ENCODE measurements at regions not wholly inside any gene's neighbourhood (a gene's known extent, or its start where the extent isn't known, plus 50 kb on each side); places are given as distances from the start of the nearest gene placed in this dataset.
A peak's percentile ranks its signal among the peaks of the same experiment; 100 is the strongest.

GRCh38 chr7:79529881-79530235, 76.4 kb upstream of the MAGI2 start:
- DNase-seq (ENCODE audit: low read depth), result no peak
- TF ChIP-seq, protein P1, sequence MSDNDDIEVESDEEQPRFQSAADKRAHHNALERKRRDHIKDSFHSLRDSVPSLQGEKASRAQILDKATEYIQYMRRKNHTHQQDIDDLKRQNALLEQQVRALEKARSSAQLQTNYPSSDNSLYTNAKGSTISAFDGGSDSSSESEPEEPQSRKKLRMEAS (IDR thresholded peaks at IDR 0.05; ENCODE audit: low read depth, low read length), result no peak
- no peak for TF ChIP-seq CTCF (IDR thresholded peaks at IDR 0.05; ENCODE audit: low read depth, low read length)
- TF ChIP-seq POLR2A (IDR thresholded peaks at IDR 0.05; ENCODE audit: extremely low read depth, insufficient read length), result no peak
- no peak for TF ChIP-seq MYC (IDR thresholded peaks at IDR 0.05; ENCODE audit: low read depth, low read length)
- no peak overlapping the region for H3K4me3 ChIP-seq (ENCODE audit: low read depth, low read length)

- TF ChIP-seq MYC (IDR thresholded peaks at IDR 0.05; ENCODE audit: low read depth, low read length), result no peak
- no peak for TF ChIP-seq CTCF (IDR thresholded peaks at IDR 0.05; ENCODE audit: low read depth, low read length)
- no peak for TF ChIP-seq POLR2A (IDR thresholded peaks at IDR 0.05; ENCODE audit: extremely low read depth, insufficient read length)
- TF ChIP-seq, protein P1 (IDR thresholded peaks at IDR 0.05; ENCODE audit: low read depth, low read length), result no peak
- DNase-seq (ENCODE audit: low read depth), result no peak
- H3K4me3 ChIP-seq (ENCODE audit: low read depth, low read length), result no peak overlapping the region
Observed at GRCh38 chr7:79529214-79529880, 75.9 kb upstream of the MAGI2 start.

GRCh38 chr7:79528421-79528820, 75.0 kb upstream of the MAGI2 start:
- H3K4me3 ChIP-seq (ENCODE audit: low read depth, low read length), result no peak overlapping the region
- DNase-seq (ENCODE audit: low read depth), result peak; percentile 19
- TF ChIP-seq, protein P1 (IDR thresholded peaks at IDR 0.05; ENCODE audit: low read depth, low read length), result no peak
- TF ChIP-seq POLR2A (IDR thresholded peaks at IDR 0.05; ENCODE audit: extremely low read depth, insufficient read length) (no peak), CTCF (IDR thresholded peaks at IDR 0.05; ENCODE audit: low read depth, low read length) (no peak), MYC (IDR thresholded peaks at IDR 0.05; ENCODE audit: low read depth, low read length) (no peak)

- TF ChIP-seq CTCF (IDR thresholded peaks at IDR 0.05; ENCODE audit: low read depth, low read length), result no peak
- TF ChIP-seq, protein P1 (IDR thresholded peaks at IDR 0.05; ENCODE audit: low read depth, low read length), result no peak
- no peak for TF ChIP-seq POLR2A (IDR thresholded peaks at IDR 0.05; ENCODE audit: extremely low read depth, insufficient read length)
- DNase-seq (ENCODE audit: low read depth), result no peak
- no peak overlapping the region for H3K4me3 ChIP-seq (ENCODE audit: low read depth, low read length)
Observed at GRCh38 chr7:79524048-79524447, 70.6 kb upstream of the MAGI2 start.

- DNase-seq (ENCODE audit: low read depth), result no peak
- H3K4me3 ChIP-seq (ENCODE audit: low read depth, low read length), result no peak overlapping the region
- TF ChIP-seq CTCF (IDR thresholded peaks at IDR 0.05; ENCODE audit: low read depth, low read length) (no peak), MYC (IDR thresholded peaks at IDR 0.05; ENCODE audit: low read depth, low read length) (no peak), POLR2A (IDR thresholded peaks at IDR 0.05; ENCODE audit: extremely low read depth, insufficient read length) (no peak)
- TF ChIP-seq, protein P1 (IDR thresholded peaks at IDR 0.05; ENCODE audit: low read depth, low read length), result no peak
Observed at GRCh38 chr7:79523436-79523835, 70.0 kb upstream of the MAGI2 start.

Measured in NB4 (cell line).